Common myeloid progenitor, CD34-positive (primary cell): ENCODE measurements at regions not wholly inside any gene's neighbourhood (a gene's known extent, or its start where the extent isn't known, plus 50 kb on each side); places are given as distances from the start of the nearest gene placed in this dataset.

Source experiments
- CTCF ChIA-PET: fragments of 350-600 bp; sonication (Branson Sonifier 250); formaldehyde crosslinking; loops from one replicate; lab custom pipeline; 2021; ENCODE audit warnings: antibody characterized with exemption; lab: Charles Lee
- POLR2A ChIA-PET: fragments of 350-600 bp; sonication (Branson Sonifier 250); formaldehyde crosslinking; loops from one replicate; lab custom pipeline; 2021; ENCODE audit warnings: antibody characterized with exemption; lab: Charles Lee
- DNase-seq, 3 donors: peaks; one replicate each; pipeline versions ENCODE4 v3.0.0 to v3.0.0-alpha.2; 2013
- H3K27ac ChIP-seq, 2 experiments: 1 replicate in 1 of 2; 2 replicates in 1 of 2; pipeline ENCODE4 v1.7.0; 2013; ENCODE audit warnings: inconsistent platforms in 2 of 2, low read length in 2 of 2, mild to moderate bottlenecking in 2 of 2, low read depth in 1 of 2, moderate library complexity in 1 of 2; ENCODE audit not compliant: severe bottlenecking in 2 of 2, insufficient read depth in 1 of 2, poor library complexity in 1 of 2
- H3K27me3 ChIP-seq, 5 experiments: replicated peaks in 2 of 5; 1 replicate in 3 of 5; 2 replicates in 2 of 5; pipeline versions ENCODE4 v1.6.1 to v1.7.0; 2013; ENCODE audit warnings: low read length in 4 of 5, mild to moderate bottlenecking in 2 of 5, moderate library complexity in 2 of 5, inconsistent platforms in 1 of 5; ENCODE audit not compliant: insufficient read depth in 5 of 5, control insufficient read depth in 4 of 5
- H3K36me3 ChIP-seq, 4 experiments: 1 replicate in 2 of 4; 2 replicates in 2 of 4; pipeline versions ENCODE4 v1.6.1 to v1.7.0; 2013; ENCODE audit warnings: low read length in 3 of 4, control low read depth in 1 of 4, mild to moderate bottlenecking in 1 of 4; ENCODE audit not compliant: control insufficient read depth in 4 of 4, insufficient read depth in 4 of 4
- H3K4me1 ChIP-seq, 4 experiments: 1 replicate in 3 of 4; 2 replicates in 1 of 4; pipeline versions ENCODE4 v1.6.1 to v1.7.1; 2013; ENCODE audit warnings: low read length in 3 of 4, mild to moderate bottlenecking in 3 of 4, control low read depth in 1 of 4, inconsistent platforms in 1 of 4, moderate library complexity in 1 of 4; ENCODE audit not compliant: control insufficient read depth in 4 of 4, insufficient read depth in 4 of 4; ENCODE audit errors: control extremely low read depth in 1 of 4
- H3K4me3 ChIP-seq, 7 experiments: 1 replicate in 4 of 7; 2 replicates in 3 of 7; pipeline versions ENCODE4 v1.5.1 to v1.7.0; 2013; ENCODE audit warnings: mild to moderate bottlenecking in 7 of 7, low read length in 6 of 7, moderate library complexity in 6 of 7, inconsistent platforms in 2 of 7, low read depth in 2 of 7, control low read depth in 1 of 7; ENCODE audit not compliant: insufficient read depth in 4 of 7, control insufficient read depth in 1 of 7; ENCODE audit errors: extremely low read depth in 1 of 7
- H3K9me3 ChIP-seq, 5 experiments: 1 replicate in 4 of 5; 2 replicates in 1 of 5; pipeline versions ENCODE4 v1.6.1 to v1.7.1; 2013; ENCODE audit warnings: low read length in 4 of 5, mild to moderate bottlenecking in 2 of 5, inconsistent platforms in 1 of 5, low read depth in 1 of 5, moderate library complexity in 1 of 5; ENCODE audit not compliant: control insufficient read depth in 4 of 5, insufficient read depth in 2 of 5; ENCODE audit errors: control extremely low read depth in 1 of 5
- WGBS: methylation state at CpG from one replicate; pipeline ENCODE4 v1.1.5; 2013; ENCODE audit not compliant: insufficient coverage; 5-methylcytosine and 5-hydroxymethylcytosine counted together

GRCh38 chr22:36088292-36088691, 59.7 kb upstream of the RBFOX2 start:
- WGBS = 89% methylated on average over 2 of the region's 6 CpGs
- H3K27me3 ChIP-seq = no peaks in the 10 kb centered on the region
- H3K27ac ChIP-seq = no peak overlapping the region
- no peaks in the 10 kb centered on the region for H3K36me3 ChIP-seq
- H3K4me1 ChIP-seq = no peaks in the 10 kb centered on the region
- no peak overlapping the region for H3K4me3 ChIP-seq
- CTCF ChIA-PET = interaction anchor here (0.7 to 0.8 kb wide), 2 partner anchors 23 to 92 kb away, joined by 3 to 5 read pairs; no protein-coding TSS in a partner anchor
- DNase-seq = no peak
- POLR2A ChIA-PET = no interaction called here
- H3K9me3 ChIP-seq = no peaks in the 10 kb centered on the region

- POLR2A ChIA-PET = no interaction called here
- no peak overlapping the region for H3K4me3 ChIP-seq
- no peak for DNase-seq
- H3K4me1 ChIP-seq = no peaks in the 10 kb centered on the region
- no peaks in the 10 kb centered on the region for H3K9me3 ChIP-seq
- H3K36me3 ChIP-seq = no peaks in the 10 kb centered on the region
- CTCF ChIA-PET = no interaction called here
- WGBS = 100% methylated on average over 3 of the region's 5 CpGs
- H3K27ac ChIP-seq = no peak overlapping the region
- no peaks in the 10 kb centered on the region for H3K27me3 ChIP-seq
These were observed 59.2 kb upstream of the RBFOX2 start for GRCh38 chr22:36087784-36088183.

DNA sequence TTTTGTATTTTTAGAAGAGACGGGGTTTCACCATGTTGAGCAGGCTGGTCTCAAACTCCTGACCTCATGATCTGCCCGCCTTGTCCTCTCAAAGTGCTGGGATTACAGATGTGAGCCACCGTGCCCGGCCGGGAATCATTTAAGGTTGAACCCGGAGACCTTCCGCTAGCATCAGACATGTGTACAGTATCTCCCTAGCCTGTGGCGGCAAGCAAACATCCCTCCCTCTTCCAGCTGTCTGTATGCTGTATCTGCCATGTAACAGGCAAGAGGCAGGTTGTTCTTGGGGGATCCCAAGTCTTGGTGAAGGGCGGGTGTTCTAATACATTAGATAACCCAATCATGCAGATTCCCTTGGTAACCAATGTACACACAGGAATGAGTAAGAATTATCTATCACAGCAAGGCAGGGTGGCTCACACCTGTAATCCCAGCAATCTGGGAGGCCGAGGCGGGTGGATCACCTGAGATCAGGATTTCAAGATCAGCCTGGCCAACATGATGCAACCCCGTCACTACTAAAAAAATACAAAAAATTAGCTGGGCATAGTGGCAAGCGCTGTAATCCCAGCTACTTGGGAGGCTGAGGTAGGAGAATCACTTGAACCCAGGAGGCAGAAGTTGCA, 58.1 kb upstream of the RBFOX2 start:
- ChIA-PET CTCF (no interaction called here), POLR2A (no interaction called here)
- Histone ChIP-seq H3K4me3 (no peak overlapping the region), H3K27me3 (no peaks in the 10 kb centered on the region), H3K9me3 (no peaks in the 10 kb centered on the region), H3K27ac (no peak overlapping the region), H3K4me1 (no peaks in the 10 kb centered on the region), H3K36me3 (no peaks in the 10 kb centered on the region)
- WGBS = 98% methylated on average over 9 of the region's 13 CpGs
- no peak for DNase-seq

DNA sequence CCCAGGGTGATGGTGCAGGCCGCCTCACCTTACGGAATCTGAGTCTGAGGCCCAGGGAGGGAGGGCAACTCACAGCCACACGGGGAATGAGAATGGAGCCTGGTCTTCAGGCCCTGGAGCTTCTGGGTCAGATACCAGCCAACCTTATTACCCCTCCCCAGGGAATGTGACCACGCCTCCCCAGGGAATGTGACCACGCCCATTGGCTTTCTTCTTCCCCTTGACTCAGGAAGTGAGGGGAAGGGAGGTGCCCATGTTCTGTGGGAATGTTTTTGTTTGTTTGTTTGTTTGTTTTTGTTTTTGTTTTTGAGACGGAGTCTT, 57.5 kb upstream of the RBFOX2 start:
- 76% methylated on average over 3 of the region's 6 CpGs for whole genome bisulfite sequencing
- H3K4me1 ChIP-seq = no peaks in the 10 kb centered on the region
- no peak for DNase-seq
- H3K4me3 ChIP-seq = no peak overlapping the region
- ChIA-PET POLR2A (no interaction called here), CTCF (interaction anchor here (3.4 kb wide), 1 partner anchor 21 kb away, joined by 13 read pairs; no protein-coding TSS in a partner anchor)
- no peaks in the 10 kb centered on the region for H3K27me3 ChIP-seq
- no peak overlapping the region for H3K27ac ChIP-seq
- H3K9me3 ChIP-seq = no peaks in the 10 kb centered on the region
- no peaks in the 10 kb centered on the region for H3K36me3 ChIP-seq

DNA sequence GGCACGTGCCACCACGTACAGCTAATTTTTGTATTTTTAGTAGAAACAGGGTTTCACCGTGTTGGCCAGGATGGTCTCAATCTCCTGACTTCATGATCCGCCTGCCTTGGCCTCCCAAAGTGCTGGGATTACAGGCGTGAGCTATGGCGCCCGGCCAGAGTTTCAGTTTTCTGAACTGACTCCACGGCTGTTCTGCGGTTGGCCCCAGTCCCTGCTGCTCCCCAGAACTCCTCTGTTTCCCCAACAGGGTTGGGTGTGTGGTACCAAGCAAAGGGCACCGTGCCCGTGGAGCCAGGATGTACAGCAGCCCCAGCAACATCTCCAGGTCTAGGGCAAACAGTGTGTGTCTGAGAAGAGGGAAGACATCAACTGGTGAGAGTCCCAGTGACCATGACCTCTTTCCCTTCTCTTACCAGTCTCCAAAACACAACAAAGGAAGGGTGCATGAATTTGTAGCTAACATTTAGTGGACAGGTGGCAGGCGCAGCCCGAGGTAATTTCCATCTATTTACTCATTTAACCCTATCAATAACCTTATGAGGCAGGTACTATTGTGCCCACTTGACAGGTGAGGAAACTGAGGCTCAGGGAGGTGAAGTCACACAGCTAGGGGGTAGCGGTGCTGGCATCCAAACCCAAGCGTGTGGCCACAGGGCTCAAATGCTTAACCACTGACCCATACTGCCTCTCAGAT, 57.0 kb upstream of the RBFOX2 start:
- 97% methylated on average over 9 of the region's 15 CpGs for WGBS
- H3K36me3 ChIP-seq = no peaks in the 10 kb centered on the region
- no peaks in the 10 kb centered on the region for H3K27me3 ChIP-seq
- H3K27ac ChIP-seq = no peak overlapping the region
- no peaks in the 10 kb centered on the region for H3K4me1 ChIP-seq
- ChIA-PET CTCF (interaction anchor here (3.4 kb wide), 1 partner anchor 21 kb away, joined by 13 read pairs; no protein-coding TSS in a partner anchor), POLR2A (no interaction called here)
- no peak overlapping the region for H3K4me3 ChIP-seq
- DNase-seq = no peak
- no peaks in the 10 kb centered on the region for H3K9me3 ChIP-seq

- H3K4me3 ChIP-seq = no peak overlapping the region
- POLR2A ChIA-PET = interaction anchor here (0.6 kb wide), 1 partner anchor 80 kb away, joined by 3 read pairs; no protein-coding TSS in a partner anchor
- WGBS = 100% methylated on average over 1 of the region's 5 CpGs
These were observed 56.1 kb upstream of the RBFOX2 start for GRCh38 chr22:36084717-36085116.

DNA sequence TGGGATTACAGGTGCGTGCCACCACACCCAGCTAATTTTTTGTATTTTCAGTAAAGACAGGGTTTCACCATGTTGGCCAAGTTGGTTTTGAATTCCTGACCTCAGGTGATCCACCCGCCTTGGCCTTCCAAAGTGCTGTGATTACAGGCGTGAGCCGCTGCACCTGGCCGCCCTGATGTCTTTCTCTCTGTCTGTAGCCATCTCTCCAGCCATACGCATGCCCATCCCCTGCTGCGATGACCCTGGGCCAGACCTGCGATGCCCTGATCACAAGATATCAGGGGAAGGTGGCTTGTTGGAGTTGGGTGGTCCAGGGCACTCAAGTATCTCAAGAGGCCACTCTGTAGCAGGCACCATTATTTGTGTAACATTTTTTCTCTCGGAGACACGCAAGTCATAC, 54.4 kb upstream of the RBFOX2 start:
- H3K9me3 ChIP-seq = no peaks in the 10 kb centered on the region
- no peaks in the 10 kb centered on the region for H3K4me1 ChIP-seq
- DNase-seq = no peak
- ChIA-PET CTCF (interaction anchor here (1.1 to 3.4 kb wide), 2 partner anchors 11 to 18 kb away, joined by 3 to 13 read pairs; no protein-coding TSS in a partner anchor), POLR2A (no interaction called here)
- peaks cover 0 to 12% (median 0%) of the 10 kb centered on the region in 5 experiments for H3K27me3 ChIP-seq
- no peak overlapping the region for H3K4me3 ChIP-seq
- no peak overlapping the region for H3K27ac ChIP-seq
- H3K36me3 ChIP-seq = no peaks in the 10 kb centered on the region
- 97% methylated on average over 8 of the region's 10 CpGs for WGBS

More at GRCh38 chr22:36084717-36085116, 56.1 kb upstream of the RBFOX2 start:
- no peaks in the 10 kb centered on the region for H3K4me1 ChIP-seq
- CTCF ChIA-PET = interaction anchor here (3.4 kb wide), 1 partner anchor 20 kb away, joined by 13 read pairs; no protein-coding TSS in a partner anchor
- H3K27me3 ChIP-seq = no peaks in the 10 kb centered on the region
- H3K27ac ChIP-seq = no peak overlapping the region
- no peaks in the 10 kb centered on the region for H3K9me3 ChIP-seq
- H3K36me3 ChIP-seq = no peaks in the 10 kb centered on the region
- DNase-seq = no peak
